Ovary (tissue), 3 donors: ENCODE measurements at regions not wholly inside any gene's neighbourhood (a gene's known extent, or its start where the extent isn't known, plus 50 kb on each side); places are given as distances from the start of the nearest gene placed in this dataset.

Experiments
- CTCF ChIP-seq, 3 donors: fragments of 450-650 bp in 2 of 3; fragments of 200-600 bp in 1 of 3; IDR thresholded peaks; one replicate each; pipeline versions ENCODE4 v1.5.1 to v1.8.0; 2016 to 2022; ENCODE audit warnings: antibody characterized with exemption in 3 of 3, mild to moderate bottlenecking in 1 of 3
- POLR2A ChIP-seq: fragments of 450-650 bp; IDR thresholded peaks from one replicate; pipeline ENCODE4 v1.6.1; 2017; ENCODE audit warnings: antibody characterized with exemption, mild to moderate bottlenecking, moderate library complexity
- donor health status: DM: no; HTN: no; CAD: no.

- TF ChIP-seq CTCF (IDR thresholded peaks at IDR 0.05) (no peak), POLR2A (no peak)
Observed at GRCh38 chr4:107359208-107359607, 323.1 kb upstream of the DKK2 start.
